Hepatocyte (in vitro differentiated cells): ENCODE measurements at regions not wholly inside any gene's neighbourhood (a gene's known extent, or its start where the extent isn't known, plus 50 kb on each side); places are given as distances from the start of the nearest gene placed in this dataset.

Source experiments
- DNase-seq: peaks from one replicate; pipeline ENCODE4 v3.0.0-alpha.2; 2016; ENCODE audit warnings: low spot score
- H2AFZ ChIP-seq: fragments of 200-600 bp; sonication (generic); 2 replicates; pipeline ENCODE4 v1.6.0; 2016; ENCODE audit warnings: antibody characterized with exemption, mild to moderate bottlenecking
- H3K27ac ChIP-seq: fragments of 200-600 bp; sonication (generic); 2 replicates; pipeline ENCODE4 v1.5.1; 2016; ENCODE audit warnings: mild to moderate bottlenecking
- H3K27me3 ChIP-seq: fragments of 200-600 bp; sonication (generic); 2 replicates; pipeline ENCODE4 v1.6.1; 2016
- H3K36me3 ChIP-seq: fragments of 200-600 bp; sonication (generic); replicated peaks from 2 replicates; pipeline ENCODE4 v1.5.1; 2016; ENCODE audit warnings: low read depth; ENCODE audit not compliant: insufficient read depth
- H3K4me1 ChIP-seq: fragments of 200-600 bp; sonication (generic); 2 replicates; pipeline ENCODE4 v1.5.1; 2016; ENCODE audit warnings: mild to moderate bottlenecking, moderate library complexity; ENCODE audit not compliant: insufficient read depth
- H3K4me2 ChIP-seq: fragments of 200-600 bp; sonication (generic); 2 replicates; pipeline ENCODE4 v1.6.0; 2016
- H3K4me3 ChIP-seq: fragments of 200-600 bp; sonication (generic); 2 replicates; pipeline ENCODE4 v1.5.1; 2016; ENCODE audit warnings: mild to moderate bottlenecking
- H3K79me2 ChIP-seq: fragments of 200-600 bp; sonication (generic); 2 replicates; pipeline ENCODE4 v1.6.0; 2017; ENCODE audit warnings: mild to moderate bottlenecking
- H3K9me2 ChIP-seq: fragments of 200-600 bp; sonication (generic); replicated peaks from 2 replicates; pipeline ENCODE4 v1.6.0; 2017; ENCODE audit warnings: mild to moderate bottlenecking; ENCODE audit not compliant: insufficient read depth
- H3K9me3 ChIP-seq: fragments of 200-600 bp; sonication (generic); 2 replicates; pipeline ENCODE4 v1.5.1; 2016; ENCODE audit warnings: low read depth, mild to moderate bottlenecking
- H4K20me1 ChIP-seq: fragments of 200-600 bp; sonication (generic); 2 replicates; pipeline ENCODE4 v1.6.0; 2016; ENCODE audit warnings: mild to moderate bottlenecking; ENCODE audit not compliant: insufficient read depth, poor library complexity, severe bottlenecking
- EZH2 ChIP-seq: fragments of 200-600 bp; sonication (generic); IDR thresholded peaks from 2 replicates; pipeline ENCODE4 v1.6.1; 2016; ENCODE audit warnings: antibody characterized with exemption, mild to moderate bottlenecking, borderline replicate concordance
- EZH2phosphoT487 ChIP-seq: fragments of 200-600 bp; sonication (generic); IDR thresholded peaks from one replicate; pipeline ENCODE4 v1.6.1; 2018; ENCODE audit warnings: antibody characterized with exemption, mild to moderate bottlenecking, low read depth, moderate library complexity; ENCODE audit not compliant: unreplicated experiment, severe bottlenecking
- WGBS: methylation state at CpG from one replicate; pipeline ENCODE4 v1.1.6; 2016; ENCODE audit warnings: low lambda C conversion rate; ENCODE audit errors: missing lambda C conversion rate; 5-methylcytosine and 5-hydroxymethylcytosine counted together
- TF ChIP-seq, protein P1 (sequence below): fragments of 200-600 bp; sonication (generic); IDR thresholded peaks from 2 replicates; pipeline ENCODE4 v1.5.1; 2016; ENCODE audit warnings: antibody characterized with exemption, mild to moderate bottlenecking; ENCODE audit not compliant: poor library complexity

DNA sequence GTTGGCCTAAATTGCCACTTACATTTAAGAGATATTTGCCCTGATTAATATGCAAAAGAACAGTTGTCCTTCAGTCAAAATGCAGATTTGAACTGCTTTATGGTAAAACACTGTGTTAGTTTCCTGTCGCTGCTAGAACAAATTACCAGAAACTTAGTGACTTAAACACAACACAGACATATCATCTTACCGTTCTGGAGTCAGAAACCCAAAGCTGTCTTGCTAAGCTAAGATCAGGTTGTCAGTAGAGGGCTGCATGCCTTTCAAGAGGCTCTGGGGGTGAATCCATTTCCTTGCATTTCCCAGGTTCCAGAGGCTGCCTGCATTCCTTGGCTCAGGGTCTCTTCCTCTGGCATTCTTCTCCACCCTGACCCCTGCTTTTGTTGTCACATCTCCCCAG is 149.5 kb downstream of the FAM161A start:
- Histone ChIP-seq H3K4me1 (no peaks in the 10 kb centered on the region), H2AFZ (no peak overlapping the region), H3K9me3 (no peaks in the 10 kb centered on the region), H3K27me3 (no peaks in the 10 kb centered on the region), H3K4me2 (no peak overlapping the region), H3K79me2 (no peaks in the 10 kb centered on the region), H3K4me3 (no peak overlapping the region), H3K9me2 (no peaks in the 10 kb centered on the region), H3K27ac (no peak overlapping the region), H4K20me1 (no peaks in the 10 kb centered on the region), H3K36me3 (no peaks in the 10 kb centered on the region)
- DNase-seq: no peak
- WGBS: 44% methylated on average over 2 of the region's 2 CpGs
- no peak for TF ChIP-seq EZH2
- no peak for TF ChIP-seq EZH2phosphoT487
- TF ChIP-seq, protein P1, sequence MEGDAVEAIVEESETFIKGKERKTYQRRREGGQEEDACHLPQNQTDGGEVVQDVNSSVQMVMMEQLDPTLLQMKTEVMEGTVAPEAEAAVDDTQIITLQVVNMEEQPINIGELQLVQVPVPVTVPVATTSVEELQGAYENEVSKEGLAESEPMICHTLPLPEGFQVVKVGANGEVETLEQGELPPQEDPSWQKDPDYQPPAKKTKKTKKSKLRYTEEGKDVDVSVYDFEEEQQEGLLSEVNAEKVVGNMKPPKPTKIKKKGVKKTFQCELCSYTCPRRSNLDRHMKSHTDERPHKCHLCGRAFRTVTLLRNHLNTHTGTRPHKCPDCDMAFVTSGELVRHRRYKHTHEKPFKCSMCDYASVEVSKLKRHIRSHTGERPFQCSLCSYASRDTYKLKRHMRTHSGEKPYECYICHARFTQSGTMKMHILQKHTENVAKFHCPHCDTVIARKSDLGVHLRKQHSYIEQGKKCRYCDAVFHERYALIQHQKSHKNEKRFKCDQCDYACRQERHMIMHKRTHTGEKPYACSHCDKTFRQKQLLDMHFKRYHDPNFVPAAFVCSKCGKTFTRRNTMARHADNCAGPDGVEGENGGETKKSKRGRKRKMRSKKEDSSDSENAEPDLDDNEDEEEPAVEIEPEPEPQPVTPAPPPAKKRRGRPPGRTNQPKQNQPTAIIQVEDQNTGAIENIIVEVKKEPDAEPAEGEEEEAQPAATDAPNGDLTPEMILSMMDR: no peak

DNA sequence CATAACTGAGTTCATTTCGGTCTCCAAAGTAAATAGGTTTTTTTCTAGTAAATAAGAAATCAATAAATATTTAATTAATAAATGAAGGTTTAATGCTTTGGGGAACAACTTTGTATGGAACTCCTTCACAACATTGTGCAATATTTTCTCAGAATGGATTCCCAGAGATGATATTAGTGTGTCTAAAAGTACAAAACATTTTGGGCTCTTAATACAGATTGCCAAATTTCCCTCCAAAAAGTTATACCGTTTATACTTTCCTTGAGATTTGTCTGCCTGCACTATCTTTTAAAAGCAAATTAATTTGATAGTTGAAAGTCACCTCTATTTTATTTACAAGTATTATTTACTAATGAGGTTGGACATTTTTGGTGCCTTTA is 151.8 kb downstream of the FAM161A start:
- H3K4me3 ChIP-seq: no peak overlapping the region
- no peaks in the 10 kb centered on the region for H3K79me2 ChIP-seq
- no peaks in the 10 kb centered on the region for H3K36me3 ChIP-seq
- no peak overlapping the region for H3K4me2 ChIP-seq
- H3K9me2 ChIP-seq: no peaks in the 10 kb centered on the region
- H3K27me3 ChIP-seq: no peaks in the 10 kb centered on the region
- no peaks in the 10 kb centered on the region for H3K4me1 ChIP-seq
- WGBS: 77% methylated on average over 2 of the region's 2 CpGs
- no peak for TF ChIP-seq EZH2
- TF ChIP-seq EZH2phosphoT487: no peak
- TF ChIP-seq, protein P1: no peak
- no peak overlapping the region for H2AFZ ChIP-seq
- H3K9me3 ChIP-seq: no peaks in the 10 kb centered on the region
- no peak for DNase-seq
- H3K27ac ChIP-seq: no peak overlapping the region
- H4K20me1 ChIP-seq: no peaks in the 10 kb centered on the region

DNA sequence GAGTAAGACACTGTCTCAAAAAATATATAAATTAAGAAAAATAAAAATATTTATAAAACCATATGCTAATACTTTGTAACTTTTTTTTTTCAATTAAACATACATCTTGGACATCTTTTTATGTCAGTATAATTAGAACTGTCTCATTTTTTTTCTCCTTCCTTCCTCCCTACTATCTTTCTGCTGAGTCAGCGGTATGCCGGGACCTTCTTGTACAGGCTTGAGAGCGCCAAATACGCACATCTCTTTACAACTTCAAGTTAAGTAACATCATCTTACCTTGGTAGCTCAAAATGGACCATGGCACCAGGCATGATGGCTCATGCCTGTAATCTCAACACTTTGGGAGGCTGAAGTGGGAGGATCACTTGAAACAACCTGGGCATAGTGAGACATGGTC is 153.4 kb downstream of the FAM161A start:
- Histone ChIP-seq H3K9me3 (no peaks in the 10 kb centered on the region), H2AFZ (no peak overlapping the region), H3K4me2 (no peak overlapping the region), H3K4me1 (no peaks in the 10 kb centered on the region), H3K27ac (no peak overlapping the region), H3K4me3 (no peak overlapping the region), H3K27me3 (no peaks in the 10 kb centered on the region), H3K9me2 (no peaks in the 10 kb centered on the region), H3K79me2 (no peaks in the 10 kb centered on the region), H3K36me3 (no peaks in the 10 kb centered on the region), H4K20me1 (no peaks in the 10 kb centered on the region)
- TF ChIP-seq EZH2phosphoT487: no peak
- no peak for TF ChIP-seq EZH2
- TF ChIP-seq, protein P1: no peak
- 99% methylated on average over 4 of the region's 4 CpGs for WGBS
- DNase-seq: no peak
